GM12874 (cell line): ENCODE measurements at regions not wholly inside any gene's neighbourhood (a gene's known extent, or its start where the extent isn't known, plus 50 kb on each side); places are given as distances from the start of the nearest gene placed in this dataset.

Source experiments
- TF ChIP-seq, protein P1 (sequence below): IDR thresholded peaks from 2 replicates; pipeline ENCODE4 v1.5.1; 2011; ENCODE audit warnings: low read depth, mild to moderate bottlenecking, control low read depth, low read length, moderate library complexity; ENCODE audit not compliant: insufficient read depth

DNA sequence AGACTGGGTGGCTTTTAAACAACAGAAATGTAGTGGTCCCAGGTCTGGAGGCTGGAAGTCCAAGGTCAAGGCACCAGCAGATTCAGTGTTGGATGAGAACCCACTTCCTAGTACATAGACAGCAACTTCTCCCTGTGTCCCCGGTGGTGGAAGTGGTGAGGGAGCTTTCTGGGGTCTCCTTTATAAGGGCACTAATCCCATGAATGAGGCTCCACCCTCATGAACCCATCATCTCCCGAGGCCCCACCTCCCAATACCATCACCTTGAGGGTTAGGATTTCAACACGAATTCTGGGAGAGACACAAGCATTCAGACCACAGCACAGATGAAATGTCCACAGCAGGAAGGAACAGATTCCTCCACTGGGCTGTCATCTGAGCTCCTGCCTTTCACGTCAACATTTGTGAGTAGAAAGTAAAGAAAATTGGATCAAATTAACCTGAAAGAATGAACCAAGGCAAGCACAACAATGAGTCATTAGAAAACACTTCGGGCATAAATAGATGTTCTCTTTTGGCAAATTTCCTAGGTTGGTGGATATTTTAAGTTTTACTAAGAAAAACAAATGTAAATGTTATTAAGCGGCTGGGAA is 130.7 kb downstream of the RNASET2 start:
- TF ChIP-seq, protein P1, sequence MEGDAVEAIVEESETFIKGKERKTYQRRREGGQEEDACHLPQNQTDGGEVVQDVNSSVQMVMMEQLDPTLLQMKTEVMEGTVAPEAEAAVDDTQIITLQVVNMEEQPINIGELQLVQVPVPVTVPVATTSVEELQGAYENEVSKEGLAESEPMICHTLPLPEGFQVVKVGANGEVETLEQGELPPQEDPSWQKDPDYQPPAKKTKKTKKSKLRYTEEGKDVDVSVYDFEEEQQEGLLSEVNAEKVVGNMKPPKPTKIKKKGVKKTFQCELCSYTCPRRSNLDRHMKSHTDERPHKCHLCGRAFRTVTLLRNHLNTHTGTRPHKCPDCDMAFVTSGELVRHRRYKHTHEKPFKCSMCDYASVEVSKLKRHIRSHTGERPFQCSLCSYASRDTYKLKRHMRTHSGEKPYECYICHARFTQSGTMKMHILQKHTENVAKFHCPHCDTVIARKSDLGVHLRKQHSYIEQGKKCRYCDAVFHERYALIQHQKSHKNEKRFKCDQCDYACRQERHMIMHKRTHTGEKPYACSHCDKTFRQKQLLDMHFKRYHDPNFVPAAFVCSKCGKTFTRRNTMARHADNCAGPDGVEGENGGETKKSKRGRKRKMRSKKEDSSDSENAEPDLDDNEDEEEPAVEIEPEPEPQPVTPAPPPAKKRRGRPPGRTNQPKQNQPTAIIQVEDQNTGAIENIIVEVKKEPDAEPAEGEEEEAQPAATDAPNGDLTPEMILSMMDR, result no peak

GRCh38 chr6:166824880-166825250 is 131.5 kb downstream of the RNASET2 start:
- TF ChIP-seq, protein P1, result no peak

- TF ChIP-seq, protein P1, result no peak
Observed at GRCh38 chr6:166824146-166824879, 132.0 kb downstream of the RNASET2 start.

DNA sequence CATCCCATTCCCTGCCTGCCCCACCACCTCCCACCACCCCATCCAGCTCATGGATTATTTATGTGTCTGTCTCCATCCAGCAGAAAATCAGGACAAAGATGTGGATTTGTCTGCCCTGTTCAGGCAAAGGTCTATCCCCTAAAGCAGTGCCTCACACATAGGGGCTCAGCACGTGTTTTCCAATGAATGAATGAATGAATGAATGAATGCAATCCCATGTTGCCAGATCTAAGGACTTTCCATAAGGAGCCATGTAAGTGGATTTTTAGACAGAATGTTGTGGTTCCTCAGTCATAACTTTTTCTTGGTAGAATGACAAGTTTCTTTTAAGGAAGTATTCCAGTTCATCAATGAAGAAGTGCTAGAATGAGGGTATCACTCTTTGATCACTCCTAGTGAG is 133.7 kb downstream of the RNASET2 start:
- TF ChIP-seq, protein P1, result no peak

GRCh38 chr6:166820483-166820882 is 135.9 kb downstream of the RNASET2 start:
- TF ChIP-seq, protein P1, result no peak

GRCh38 chr6:166820070-166820469 is 136.3 kb downstream of the RNASET2 start:
- TF ChIP-seq, protein P1, result no peak

GRCh38 chr6:166815629-166816028 is 140.7 kb downstream of the RNASET2 start:
- TF ChIP-seq, protein P1, result no peak
